ENCODE measurements at regions not wholly inside any gene's neighbourhood (a gene's known extent, or its start where the extent isn't known, plus 50 kb on each side); places are given as distances from the start of the nearest gene placed in this dataset.

- no peak for TF ChIP-seq CTCF (IDR thresholded peaks at IDR 0.05)
- TF ChIP-seq SMAD4 (CRISPR knock-in tag; IDR thresholded peaks at IDR 0.05): no peak
- no peak for TF ChIP-seq CREB1 (CRISPR knock-in tag; IDR thresholded peaks at IDR 0.05)
- TF ChIP-seq TCF7 (CRISPR knock-in tag; IDR thresholded peaks at IDR 0.05; ENCODE audit: low read depth): no peak
- no peak for TF ChIP-seq E2F1 (CRISPR knock-in tag; IDR thresholded peaks at IDR 0.05)
- no peak for TF ChIP-seq ATF3 (CRISPR knock-in tag; conservative IDR thresholded peaks at IDR 0.05)
- no peak for TF ChIP-seq ATF1 (CRISPR knock-in tag; IDR thresholded peaks at IDR 0.05)
- no peak for TF ChIP-seq MYBL2 (CRISPR knock-in tag; IDR thresholded peaks at IDR 0.05)
- no peak for TF ChIP-seq ZNF138 (CRISPR knock-in tag; conservative IDR thresholded peaks at IDR 0.05)
- TF ChIP-seq SP1 (CRISPR knock-in tag; conservative IDR thresholded peaks at IDR 0.05): no peak
- no peak for TF ChIP-seq KAT7 (CRISPR knock-in tag; IDR thresholded peaks at IDR 0.05; ENCODE audit: borderline replicate concordance)
- TF ChIP-seq FOXJ3 (CRISPR knock-in tag; IDR thresholded peaks at IDR 0.05; ENCODE audit: borderline replicate concordance): no peak
- no peak for TF ChIP-seq CREM (CRISPR knock-in tag; IDR thresholded peaks at IDR 0.05)
- no peak for TF ChIP-seq NR2C2 (CRISPR knock-in tag; IDR thresholded peaks at IDR 0.05)
Observed at GRCh38 chr15:38886315-38887163, 321.9 kb upstream of the RASGRP1 start.
